ENCODE measurements at regions not wholly inside any gene's neighbourhood (a gene's known extent, or its start where the extent isn't known, plus 50 kb on each side); places are given as distances from the start of the nearest gene placed in this dataset.

- TF ChIP-seq, protein P1, sequence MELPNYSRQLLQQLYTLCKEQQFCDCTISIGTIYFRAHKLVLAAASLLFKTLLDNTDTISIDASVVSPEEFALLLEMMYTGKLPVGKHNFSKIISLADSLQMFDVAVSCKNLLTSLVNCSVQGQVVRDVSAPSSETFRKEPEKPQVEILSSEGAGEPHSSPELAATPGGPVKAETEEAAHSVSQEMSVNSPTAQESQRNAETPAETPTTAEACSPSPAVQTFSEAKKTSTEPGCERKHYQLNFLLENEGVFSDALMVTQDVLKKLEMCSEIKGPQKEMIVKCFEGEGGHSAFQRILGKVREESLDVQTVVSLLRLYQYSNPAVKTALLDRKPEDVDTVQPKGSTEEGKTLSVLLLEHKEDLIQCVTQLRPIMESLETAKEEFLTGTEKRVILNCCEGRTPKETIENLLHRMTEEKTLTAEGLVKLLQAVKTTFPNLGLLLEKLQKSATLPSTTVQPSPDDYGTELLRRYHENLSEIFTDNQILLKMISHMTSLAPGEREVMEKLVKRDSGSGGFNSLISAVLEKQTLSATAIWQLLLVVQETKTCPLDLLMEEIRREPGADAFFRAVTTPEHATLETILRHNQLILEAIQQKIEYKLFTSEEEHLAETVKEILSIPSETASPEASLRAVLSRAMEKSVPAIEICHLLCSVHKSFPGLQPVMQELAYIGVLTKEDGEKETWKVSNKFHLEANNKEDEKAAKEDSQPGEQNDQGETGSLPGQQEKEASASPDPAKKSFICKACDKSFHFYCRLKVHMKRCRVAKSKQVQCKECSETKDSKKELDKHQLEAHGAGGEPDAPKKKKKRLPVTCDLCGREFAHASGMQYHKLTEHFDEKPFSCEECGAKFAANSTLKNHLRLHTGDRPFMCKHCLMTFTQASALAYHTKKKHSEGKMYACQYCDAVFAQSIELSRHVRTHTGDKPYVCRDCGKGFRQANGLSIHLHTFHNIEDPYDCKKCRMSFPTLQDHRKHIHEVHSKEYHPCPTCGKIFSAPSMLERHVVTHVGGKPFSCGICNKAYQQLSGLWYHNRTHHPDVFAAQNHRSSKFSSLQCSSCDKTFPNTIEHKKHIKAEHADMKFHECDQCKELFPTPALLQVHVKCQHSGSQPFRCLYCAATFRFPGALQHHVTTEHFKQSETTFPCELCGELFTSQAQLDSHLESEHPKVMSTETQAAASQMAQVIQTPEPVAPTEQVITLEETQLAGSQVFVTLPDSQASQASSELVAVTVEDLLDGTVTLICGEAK (IDR thresholded peaks at IDR 0.05): no peak
- TF ChIP-seq, protein P1 (CRISPR knock-in tag; IDR thresholded peaks at IDR 0.05): no peak
- no peak for TF ChIP-seq NFE2L1 (tag; IDR thresholded peaks at IDR 0.05; ENCODE audit: borderline replicate concordance, low read depth)
Observed at GRCh38 chr1:219042769-219043168, 130.9 kb upstream of the LYPLAL1 start (continued).
